Dermis blood vessel endothelial cell (primary cell): ENCODE measurements at regions not wholly inside any gene's neighbourhood (a gene's known extent, or its start where the extent isn't known, plus 50 kb on each side); places are given as distances from the start of the nearest gene placed in this dataset.

Source experiments
- DNase-seq: peaks from one replicate; pipeline ENCODE4 v3.0.0; 2010

DNA sequence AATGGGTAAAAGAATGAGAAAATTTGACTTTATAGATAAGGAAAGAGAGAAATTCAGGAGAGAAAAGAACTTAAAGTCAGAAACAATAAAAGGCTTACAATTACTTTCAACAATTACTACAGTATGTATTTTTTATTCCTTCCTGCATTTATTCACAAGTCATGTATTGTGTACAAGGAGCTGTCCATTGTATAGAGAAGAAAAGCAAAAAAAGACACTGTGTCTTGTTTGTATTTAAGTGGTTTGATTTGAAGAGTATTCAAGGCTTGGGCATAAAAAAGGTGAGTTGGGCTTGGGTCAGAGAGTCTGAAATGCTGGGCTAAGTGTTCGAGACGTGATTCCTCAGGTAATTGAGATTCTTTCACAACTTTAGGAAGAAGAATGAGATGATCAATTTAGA, 394.2 kb upstream of the ROBO2 start:
- no peak for DNase-seq

- DNase-seq: no peak
These were observed 392.9 kb upstream of the ROBO2 start for GRCh38 chr3:76646921-76647562.

GRCh38 chr3:76651784-76652183, 388.1 kb upstream of the ROBO2 start:
- no peak for DNase-seq

GRCh38 chr3:76652524-76652923, 387.4 kb upstream of the ROBO2 start:
- no peak for DNase-seq

GRCh38 chr3:76653640-76654251, 386.2 kb upstream of the ROBO2 start:
- DNase-seq: no peak

DNA sequence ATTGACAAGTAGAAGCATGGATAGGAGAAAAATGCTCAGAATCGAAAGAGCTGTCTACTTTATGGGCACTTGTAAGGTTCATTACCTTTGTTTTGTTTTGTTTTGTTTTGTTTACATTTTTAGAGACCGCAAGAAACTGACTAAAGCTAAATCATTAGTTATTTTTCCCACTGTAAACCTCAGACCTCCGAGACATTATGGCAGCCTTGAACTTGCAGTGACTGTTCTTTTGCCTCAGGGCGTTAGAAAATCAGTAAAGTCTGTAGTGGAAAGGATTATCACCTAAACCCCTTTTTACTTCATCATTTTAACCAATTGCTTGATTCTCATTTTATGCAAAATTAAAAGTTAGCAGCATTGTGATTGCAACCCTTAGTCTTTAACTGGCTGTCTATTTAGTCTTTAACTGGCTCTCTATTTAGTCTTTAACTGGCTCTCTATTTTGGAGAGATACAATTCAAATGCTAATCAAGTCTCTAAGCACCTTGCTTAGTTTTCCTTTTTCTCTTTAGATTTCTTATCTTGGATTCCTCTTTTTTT, 383.3 kb upstream of the ROBO2 start:
- DNase-seq: no peak

DNA sequence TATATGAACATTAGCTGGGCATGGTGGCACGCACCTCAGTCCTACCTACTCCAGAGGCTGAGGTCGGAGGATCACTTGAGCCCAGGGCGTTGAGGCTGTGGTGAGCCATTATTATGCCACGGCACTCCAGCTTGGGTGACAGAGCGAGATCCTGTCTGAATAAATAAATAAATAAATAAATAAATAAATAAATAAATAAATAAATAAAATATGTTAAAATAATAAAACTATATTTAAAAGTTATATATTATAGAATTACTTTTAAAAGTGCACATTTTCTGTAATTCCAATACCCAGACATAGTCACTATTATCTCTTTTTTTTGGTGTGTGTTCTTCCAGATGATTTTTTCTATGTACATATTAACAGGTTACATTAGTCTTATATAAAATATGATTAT, 382.0 kb upstream of the ROBO2 start:
- no peak for DNase-seq

GRCh38 chr3:76661527-76662250, 378.2 kb upstream of the ROBO2 start:
- no peak for DNase-seq

DNA sequence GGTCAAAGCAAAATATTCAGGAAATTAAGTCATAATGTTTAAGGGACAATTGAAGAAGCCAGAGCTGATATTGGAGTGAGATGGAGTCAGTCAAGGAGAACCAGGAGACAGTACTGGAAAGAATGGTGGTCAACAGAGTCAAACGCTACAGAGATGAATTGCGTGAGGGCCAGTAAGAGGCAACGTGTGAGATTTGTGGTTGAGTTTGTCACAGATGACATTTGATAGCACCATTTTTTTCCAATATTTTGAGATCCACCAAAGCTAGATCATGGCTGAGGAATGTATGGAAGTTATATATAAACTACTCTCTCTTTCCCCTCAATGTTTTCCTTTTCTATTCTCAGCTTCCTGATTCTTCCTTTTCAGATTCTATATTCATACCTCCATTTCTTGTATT, 375.1 kb upstream of the ROBO2 start:
- DNase-seq: no peak

DNA sequence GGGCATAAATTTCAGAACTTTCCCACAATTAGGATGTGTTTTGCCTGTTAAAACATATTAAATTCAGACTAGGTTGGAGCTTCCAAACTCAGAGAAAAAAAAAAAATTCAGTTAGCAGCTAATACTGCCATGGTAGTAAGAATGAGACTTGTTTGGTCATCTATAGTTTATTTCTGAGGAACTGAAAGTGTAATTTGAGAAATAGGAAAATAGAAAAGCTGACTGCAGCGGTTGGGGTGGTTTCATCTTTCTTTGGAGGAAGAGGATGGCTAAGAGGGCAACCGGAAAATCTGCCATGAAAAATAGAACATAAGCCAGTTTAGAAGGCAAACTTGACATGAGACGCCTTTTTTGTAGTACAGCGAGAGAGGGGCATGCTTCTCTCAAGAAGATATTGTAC, 371.2 kb upstream of the ROBO2 start:
- DNase-seq: no peak

- DNase-seq: no peak
These were observed 370.6 kb upstream of the ROBO2 start for GRCh38 chr3:76669322-76669721.

DNA sequence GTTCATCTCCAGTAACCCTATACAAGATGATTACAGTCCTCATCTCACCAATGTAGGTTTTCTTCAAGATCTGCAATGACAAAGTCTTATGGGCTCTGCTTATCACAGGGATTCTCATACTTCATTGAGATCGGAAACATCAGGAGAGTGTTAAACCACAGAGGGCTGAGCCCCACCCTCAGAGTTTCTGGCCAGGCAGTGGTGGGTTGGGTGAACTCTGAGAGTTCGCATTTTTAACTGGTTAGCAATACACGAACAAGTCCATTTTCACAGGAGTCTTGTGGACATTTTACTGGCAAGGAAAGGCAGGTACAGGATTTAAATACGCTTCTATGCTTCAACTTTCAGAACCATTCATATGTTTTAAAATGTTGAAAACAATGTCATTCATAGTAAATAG, 366.7 kb upstream of the ROBO2 start:
- no peak for DNase-seq

DNA sequence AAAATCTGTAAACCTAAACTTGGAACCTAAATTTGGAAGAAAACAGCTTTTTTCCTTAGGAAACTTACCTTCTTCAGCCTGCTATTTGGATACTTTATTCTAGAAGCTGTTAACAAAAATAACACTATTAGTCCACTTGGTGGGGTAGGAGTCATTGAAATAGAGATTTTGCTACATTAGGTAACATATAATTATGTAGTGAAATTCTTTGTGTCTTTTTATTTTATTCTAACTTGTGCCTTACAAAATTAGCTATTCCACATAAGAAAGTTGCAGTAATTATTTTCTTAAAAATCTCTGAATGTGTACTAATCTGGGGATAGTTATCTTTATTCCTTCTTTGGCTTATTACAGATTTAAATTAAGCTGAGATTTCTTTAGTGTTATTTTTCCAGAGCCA, 360.4 kb upstream of the ROBO2 start:
- no peak for DNase-seq

GRCh38 chr3:76683256-76683655, 356.6 kb upstream of the ROBO2 start:
- DNase-seq: no peak

- no peak for DNase-seq
These were observed 355.0 kb upstream of the ROBO2 start for GRCh38 chr3:76684946-76685345.

GRCh38 chr3:76685858-76686257, 354.0 kb upstream of the ROBO2 start:
- DNase-seq: no peak

- no peak for DNase-seq
These were observed 352.9 kb upstream of the ROBO2 start for GRCh38 chr3:76687019-76687418.

GRCh38 chr3:76694063-76694462, 345.8 kb upstream of the ROBO2 start:
- DNase-seq: no peak

DNA sequence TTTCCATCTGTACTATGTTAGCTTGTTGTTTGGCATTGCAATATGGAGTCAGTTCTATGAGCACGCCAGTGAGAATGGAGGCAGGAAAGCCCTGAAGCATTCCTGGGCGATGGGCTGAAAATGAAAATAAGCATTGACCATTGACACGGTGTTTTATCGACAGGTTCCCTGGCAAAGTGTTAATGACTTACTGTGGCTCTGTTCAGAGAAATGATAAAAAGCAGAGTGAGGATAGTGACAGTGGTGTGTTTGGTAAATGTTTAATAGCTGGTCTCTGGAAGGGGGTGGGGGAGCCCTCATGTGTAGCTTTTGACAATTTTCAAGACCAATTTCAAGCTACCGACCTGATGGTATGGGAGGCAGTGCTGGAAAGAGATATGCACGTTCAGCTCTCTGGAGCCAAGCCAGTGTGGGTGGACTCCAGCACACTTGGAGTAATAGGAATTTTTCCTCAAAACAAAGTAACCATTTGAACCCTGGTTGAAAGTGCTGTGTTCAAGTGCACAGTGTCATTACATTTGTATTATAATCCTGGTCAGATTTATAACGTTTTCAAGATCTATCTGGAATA, 341.7 kb upstream of the ROBO2 start:
- no peak for DNase-seq

DNA sequence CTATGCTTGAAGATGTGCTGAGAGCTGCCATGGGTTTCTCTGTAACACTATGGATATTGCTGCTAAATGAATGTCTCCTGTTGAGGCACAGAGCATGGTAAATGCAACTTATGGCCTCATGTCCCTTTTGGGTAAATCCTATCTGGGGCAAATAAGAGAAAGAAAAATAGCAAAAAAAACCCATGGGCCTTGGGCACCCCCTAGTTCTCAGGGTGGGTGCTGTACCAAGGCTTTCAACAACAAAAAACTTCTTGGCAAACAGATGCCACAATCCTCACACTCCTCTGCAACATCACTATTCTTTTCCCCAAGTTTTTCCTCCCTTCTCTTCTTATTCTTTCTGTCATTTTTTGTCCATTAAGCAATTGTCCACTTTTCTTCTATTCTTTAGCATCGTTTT, 340.1 kb upstream of the ROBO2 start:
- no peak for DNase-seq

GRCh38 chr3:76700323-76700722, 339.6 kb upstream of the ROBO2 start:
- no peak for DNase-seq

DNA sequence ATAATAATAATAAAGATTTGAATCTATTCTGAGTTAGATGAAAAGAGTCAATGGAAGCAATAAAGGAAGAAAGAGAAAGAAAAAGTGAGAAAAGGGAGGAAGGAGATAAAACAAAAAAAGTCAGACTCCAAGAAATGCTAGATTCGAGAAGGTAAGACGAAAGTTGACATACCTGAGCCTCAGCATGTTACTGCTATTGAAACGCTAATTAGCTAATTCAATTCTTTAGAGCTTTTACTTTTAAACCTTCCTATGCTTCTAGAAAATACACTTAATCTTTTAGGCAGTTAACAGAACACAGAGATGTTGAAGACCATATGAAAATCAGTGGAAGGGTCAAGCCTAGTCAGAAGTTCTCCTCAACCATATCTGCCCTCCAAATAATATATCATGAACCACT, 337.2 kb upstream of the ROBO2 start:
- no peak for DNase-seq

DNA sequence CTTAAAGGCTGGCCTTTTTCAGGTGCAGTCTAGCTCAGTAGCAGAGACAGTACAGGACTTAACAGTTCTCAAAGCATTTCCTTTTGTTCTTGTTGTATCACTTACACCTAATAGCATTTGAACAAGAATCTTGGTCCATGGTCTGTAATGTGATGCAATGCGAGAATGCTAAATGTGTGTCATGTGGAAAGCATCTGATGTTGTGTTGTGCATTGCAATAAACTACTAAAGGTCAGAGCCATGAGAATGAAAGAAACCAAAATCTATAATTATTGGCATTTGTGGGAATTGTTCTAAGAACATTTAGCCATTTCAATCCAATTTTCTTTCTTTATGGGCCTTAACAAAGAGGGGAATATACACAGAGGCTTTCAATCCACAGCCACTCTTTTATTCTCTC, 324.5 kb upstream of the ROBO2 start:
- no peak for DNase-seq

GRCh38 chr3:76723366-76723765, 316.5 kb upstream of the ROBO2 start:
- DNase-seq: no peak
